HCT116 (cell line): ENCODE measurements at regions not wholly inside any gene's neighbourhood (a gene's known extent, or its start where the extent isn't known, plus 50 kb on each side); places are given as distances from the start of the nearest gene placed in this dataset.

Experiments
- ATAC-seq: fragments of 200-7000 bp; cut with Tn5 transposase; 2 replicates; pipeline ENCODE4 v1.9.1; 2020; ENCODE audit warnings: mild to moderate bottlenecking, moderate library complexity
- BruUV-seq: library from RNA; stranded (reverse); fragments of 400-500 nt; replicated peaks from 2 replicates; lab custom pipeline; 2021; lab: Mats Ljungman, UMichigan
- CTCF ChIA-PET: fragments of 300-600 bp; sonication (Branson Sonifier 250); formaldehyde crosslinking; loops from one replicate; lab custom pipeline; 2021; ENCODE audit warnings: antibody characterized with exemption; lab: Charles Lee
- POLR2A ChIA-PET: fragments of 300-600, 350-600 bp; sonication (Branson Sonifier 250); formaldehyde crosslinking; loops from one replicate; lab custom pipeline; 2021; ENCODE audit warnings: antibody characterized with exemption; lab: Charles Lee
- RAD21 ChIA-PET, 2 experiments: fragments of 300-600 bp; sonication (Branson Sonifier 250); formaldehyde crosslinking; loops; one replicate each; lab custom pipeline; 2023; ENCODE audit warnings: low total read pairs in 2 of 2; ENCODE audit not compliant: uncharacterized antibody in 2 of 2, unreplicated experiment in 2 of 2, low non-redundant PET in 1 of 2; lab: Charles Lee
- DNase-seq: peaks from one replicate; pipeline ENCODE4 v3.0.0-alpha.2; 2010; ENCODE audit warnings: low read depth, low spot score
- H2AFZ ChIP-seq: fragments of 200-600 bp; shearing (Covaris generic), sonication (generic); 2 replicates; pipeline ENCODE4 v1.6.1; 2017; ENCODE audit warnings: low read depth, mixed run types, mixed read lengths, antibody characterized with exemption, low read length; ENCODE audit not compliant: poor library complexity, severe bottlenecking
- H3K27ac ChIP-seq: 2 replicates; pipeline ENCODE4 v1.5.1; 2012; ENCODE audit warnings: low read depth, low read length
- H3K27me3 ChIP-seq: fragments of 200-600 bp; sonication (generic); 2 replicates; pipeline ENCODE4 v1.6.1; 2016; ENCODE audit warnings: mixed run types, low read length, mixed read lengths; ENCODE audit not compliant: insufficient read depth
- H3K36me3 ChIP-seq, 2 experiments: fragments of 200-500 bp in 1 of 2; fragments of 200-600 bp in 1 of 2; sonication (Bioruptor generic) in 1 of 2; sonication (generic) in 1 of 2; 2 replicates each; pipeline versions ENCODE4 v1.5.1 to v1.6.1; 2014 to 2016; ENCODE audit warnings: low read length in 2 of 2, inconsistent platforms in 1 of 2, mixed read lengths in 1 of 2, mixed run types in 1 of 2; ENCODE audit not compliant: insufficient read depth in 2 of 2, control insufficient read depth in 1 of 2
- H3K4me1 ChIP-seq, 2 experiments: fragments of 200-600 bp in 1 of 2; sonication (generic) in 1 of 2; 2 replicates each; pipeline versions ENCODE4 v1.5.1 to v1.6.1; 2012 to 2017; ENCODE audit warnings: low read length in 2 of 2, inconsistent platforms in 1 of 2, mild to moderate bottlenecking in 1 of 2, mixed read lengths in 1 of 2, mixed run types in 1 of 2, moderate library complexity in 1 of 2; ENCODE audit not compliant: insufficient read depth in 2 of 2, control insufficient read depth in 1 of 2
- H3K4me2 ChIP-seq: fragments of 200-600 bp; sonication (generic); 2 replicates; pipeline ENCODE4 v1.6.1; 2017; ENCODE audit warnings: mixed run types, low read length, mixed read lengths
- H3K4me3 ChIP-seq, 2 experiments: fragments of 200-600 bp in 1 of 2; sonication (generic) in 1 of 2; replicated peaks in 1 of 2; 2 replicates each; pipeline ENCODE4 v1.5.1; 2011 to 2016; ENCODE audit warnings: low read length in 2 of 2, control low read depth in 1 of 2, low read depth in 1 of 2, mild to moderate bottlenecking in 1 of 2, mixed read lengths in 1 of 2, mixed run types in 1 of 2
- H3K79me2 ChIP-seq: fragments of 200-600 bp; sonication (generic); 2 replicates; pipeline ENCODE4 v1.6.1; 2017; ENCODE audit warnings: mild to moderate bottlenecking, mixed run types, low read length, moderate library complexity, mixed read lengths; ENCODE audit not compliant: insufficient read depth
- H3K9ac ChIP-seq: fragments of 200-600 bp; sonication (generic); 2 replicates; pipeline ENCODE4 v1.6.1; 2016; ENCODE audit warnings: low read length, mixed read lengths
- H3K9me2 ChIP-seq: fragments of 200-600 bp; sonication (generic), shearing (Covaris generic); 2 replicates; pipeline ENCODE4 v1.6.1; 2017; ENCODE audit warnings: mixed run types, mild to moderate bottlenecking, moderate library complexity; ENCODE audit not compliant: insufficient read depth
- H3K9me3 ChIP-seq, 2 experiments: fragments of 200-500 bp in 1 of 2; fragments of 200-600 bp in 1 of 2; sonication (Bioruptor generic) in 1 of 2; sonication (generic) in 1 of 2; 2 replicates each; pipeline ENCODE4 v1.6.1; 2014 to 2017; ENCODE audit warnings: low read length in 2 of 2, mixed read lengths in 2 of 2, inconsistent platforms in 1 of 2, low read depth in 1 of 2, mild to moderate bottlenecking in 1 of 2, mixed run types in 1 of 2, moderate library complexity in 1 of 2; ENCODE audit not compliant: control insufficient read depth in 1 of 2, insufficient read depth in 1 of 2
- H4K20me1 ChIP-seq: fragments of 200-600 bp; sonication (generic), shearing (Covaris generic); 2 replicates; pipeline ENCODE4 v1.6.1; 2017; ENCODE audit warnings: mixed run types, mild to moderate bottlenecking, moderate library complexity; ENCODE audit not compliant: insufficient read depth
- CBX3 ChIP-seq: IDR thresholded peaks from 2 replicates; pipeline ENCODE4 v1.6.1; 2012; ENCODE audit warnings: low read depth
- CEBPB ChIP-seq: IDR thresholded peaks from 2 replicates; pipeline ENCODE4 v1.6.1; 2012; ENCODE audit warnings: low read depth
- EGR1 ChIP-seq: IDR thresholded peaks from 2 replicates; pipeline ENCODE4 v1.6.1; 2012; ENCODE audit warnings: low read depth
- ELF1 ChIP-seq: IDR thresholded peaks from 2 replicates; pipeline ENCODE4 v1.6.1; 2012; ENCODE audit warnings: low read depth, borderline replicate concordance
- EZH2 ChIP-seq: fragments of 200-600 bp; sonication (generic); IDR thresholded peaks from 2 replicates; pipeline ENCODE4 v1.6.1; 2017; ENCODE audit warnings: antibody characterized with exemption, mixed run types
- EZH2phosphoT487 ChIP-seq: fragments of 200-600 bp; IDR thresholded peaks from 2 replicates; pipeline ENCODE4 v1.6.1; 2018; ENCODE audit warnings: antibody characterized with exemption, borderline replicate concordance
- POLR2A ChIP-seq: IDR thresholded peaks from 2 replicates; pipeline ENCODE4 v1.7.0; 2011; ENCODE audit warnings: borderline replicate concordance; ENCODE audit not compliant: insufficient read depth, insufficient read length; ENCODE audit errors: extremely low read depth
- RAD21 ChIP-seq: IDR thresholded peaks from 2 replicates; pipeline ENCODE4 v1.6.1; 2012; ENCODE audit warnings: low read depth, mild to moderate bottlenecking
- YY1 ChIP-seq: IDR thresholded peaks from 2 replicates; pipeline ENCODE4 v1.6.1; 2011; ENCODE audit warnings: low read length, low read depth, moderate library complexity, mild to moderate bottlenecking; ENCODE audit not compliant: insufficient replicate concordance; ENCODE audit errors: extremely low read depth
- intact Hi-C: fragments of 100-400 bp; cut with micrococcal nuclease; formaldehyde crosslinking; loops from 2 replicates; pipeline ENCODE4 v1.10.0; 2022
- TF ChIP-seq, protein P1 (sequence below), 3 experiments: fragments of 200-600 bp in 1 of 3; sonication (generic) in 1 of 3; IDR thresholded peaks in 2 of 3; conservative IDR thresholded peaks in 1 of 3; 2 replicates each; pipeline ENCODE4 v1.5.1; 2012 to 2017; ENCODE audit warnings: low read depth in 2 of 3, low read length in 2 of 3, antibody characterized with exemption in 1 of 3, borderline replicate concordance in 1 of 3, control low read depth in 1 of 3, mild to moderate bottlenecking in 1 of 3, mixed read lengths in 1 of 3, mixed run types in 1 of 3, moderate library complexity in 1 of 3; ENCODE audit not compliant: insufficient read depth in 1 of 3

DNA sequence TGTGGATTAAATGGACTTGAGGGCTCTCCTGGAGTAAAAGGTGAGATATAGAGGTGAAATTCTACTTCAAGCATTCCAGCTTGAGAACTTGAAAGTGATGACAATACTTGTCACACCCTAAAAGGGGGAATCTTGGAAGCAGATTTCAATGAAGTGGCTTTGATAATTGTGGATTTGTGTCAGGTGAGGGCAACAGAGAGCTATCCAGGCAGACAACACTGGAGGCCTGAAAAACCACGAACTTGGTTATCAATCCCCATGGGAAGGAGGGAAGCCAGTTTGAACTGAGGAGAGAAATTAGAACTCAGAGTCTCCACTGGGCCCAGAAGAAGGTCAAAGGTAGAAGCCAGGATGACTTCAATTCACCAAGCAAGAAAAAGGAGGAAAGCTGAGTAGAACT lies 263.9 kb downstream of the FIGN start:
- no peak overlapping the region for H3K4me2 ChIP-seq
- RAD21 ChIA-PET = no interaction called here
- ATAC-seq (no peak), DNase-seq (no peak)
- TF ChIP-seq EZH2phosphoT487 = no peak
- no peak for TF ChIP-seq CEBPB
- TF ChIP-seq, protein P1, sequence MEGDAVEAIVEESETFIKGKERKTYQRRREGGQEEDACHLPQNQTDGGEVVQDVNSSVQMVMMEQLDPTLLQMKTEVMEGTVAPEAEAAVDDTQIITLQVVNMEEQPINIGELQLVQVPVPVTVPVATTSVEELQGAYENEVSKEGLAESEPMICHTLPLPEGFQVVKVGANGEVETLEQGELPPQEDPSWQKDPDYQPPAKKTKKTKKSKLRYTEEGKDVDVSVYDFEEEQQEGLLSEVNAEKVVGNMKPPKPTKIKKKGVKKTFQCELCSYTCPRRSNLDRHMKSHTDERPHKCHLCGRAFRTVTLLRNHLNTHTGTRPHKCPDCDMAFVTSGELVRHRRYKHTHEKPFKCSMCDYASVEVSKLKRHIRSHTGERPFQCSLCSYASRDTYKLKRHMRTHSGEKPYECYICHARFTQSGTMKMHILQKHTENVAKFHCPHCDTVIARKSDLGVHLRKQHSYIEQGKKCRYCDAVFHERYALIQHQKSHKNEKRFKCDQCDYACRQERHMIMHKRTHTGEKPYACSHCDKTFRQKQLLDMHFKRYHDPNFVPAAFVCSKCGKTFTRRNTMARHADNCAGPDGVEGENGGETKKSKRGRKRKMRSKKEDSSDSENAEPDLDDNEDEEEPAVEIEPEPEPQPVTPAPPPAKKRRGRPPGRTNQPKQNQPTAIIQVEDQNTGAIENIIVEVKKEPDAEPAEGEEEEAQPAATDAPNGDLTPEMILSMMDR (IDR thresholded peaks at IDR 0.05 in 2 of 3, conservative IDR thresholded peaks at IDR 0.05 in 1 of 3; ENCODE audit: borderline replicate concordance in 1 of 3, insufficient read depth in 1 of 3, low read depth in 2 of 3, low read length in 2 of 3) = peak in 1 of 3 experiments; percentile 24; a peak in 1 of 6 replicates
- TF ChIP-seq ELF1 = no peak
- no peak for TF ChIP-seq CBX3
- TF ChIP-seq EGR1 = no peak
- TF ChIP-seq EZH2 = no peak
- 0 out of 2 replicates have a peak, but pooled peaks have one; percentile 20 for TF ChIP-seq RAD21
- TF ChIP-seq POLR2A = no peak
- TF ChIP-seq YY1 = no peak
- H3K27ac ChIP-seq = no peak overlapping the region
- H3K36me3 ChIP-seq = no peaks in the 10 kb centered on the region
- BruUV-seq = no TSS peak
- no peaks in the 10 kb centered on the region for H3K9me2 ChIP-seq
- H4K20me1 ChIP-seq = no peaks in the 10 kb centered on the region
- intact Hi-C loops = no loop called here
- no peaks in the 10 kb centered on the region for H3K79me2 ChIP-seq
- CTCF ChIA-PET = interaction anchor here (0.8 to 1.2 kb wide), 3 partner anchors 12 to 589 kb away, joined by 3 to 7 read pairs (median 3); no protein-coding TSS in a partner anchor
- H2AFZ ChIP-seq = no peak overlapping the region
- H3K4me3 ChIP-seq = no peak overlapping the region
- H3K9ac ChIP-seq = no peak overlapping the region
- H3K9me3 ChIP-seq = no peaks in the 10 kb centered on the region
- POLR2A ChIA-PET = no interaction called here
- H3K4me1 ChIP-seq = no peaks in the 10 kb centered on the region
- H3K27me3 ChIP-seq = peaks cover 55% of the 10 kb centered on the region; the same call in 1 of the 2 replicates
